Activated naive CD8-positive, alpha-beta T cell treated with anti-CD3 and anti-CD28 coated beads for 36 hours (primary cell): ENCODE measurements at regions not wholly inside any gene's neighbourhood (a gene's known extent, or its start where the extent isn't known, plus 50 kb on each side); places are given as distances from the start of the nearest gene placed in this dataset.

Experiments
- DNase-seq: peaks from one replicate; pipeline ENCODE4 v3.0.0; 2021
- H3K27ac Mint-ChIP-seq: one replicate; pipeline ENCODE4 v1.8.0; 2022; ENCODE audit warnings: mild to moderate bottlenecking, moderate library complexity, mixed read lengths
- H3K27me3 Mint-ChIP-seq: one replicate; pipeline ENCODE4 v1.8.0; 2022; ENCODE audit warnings: mild to moderate bottlenecking, mixed read lengths
- H3K36me3 Mint-ChIP-seq: one replicate; pipeline ENCODE4 v1.8.0; 2021; ENCODE audit warnings: mild to moderate bottlenecking, mixed read lengths
- H3K4me1 Mint-ChIP-seq: one replicate; pipeline ENCODE4 v1.8.0; 2021; ENCODE audit warnings: mixed read lengths
- H3K4me3 Mint-ChIP-seq: one replicate; pipeline ENCODE4 v1.8.0; 2022; ENCODE audit warnings: mild to moderate bottlenecking, moderate library complexity, mixed read lengths
- H3K9me3 Mint-ChIP-seq: one replicate; pipeline ENCODE4 v1.8.0; 2022; ENCODE audit warnings: mixed read lengths

DNA sequence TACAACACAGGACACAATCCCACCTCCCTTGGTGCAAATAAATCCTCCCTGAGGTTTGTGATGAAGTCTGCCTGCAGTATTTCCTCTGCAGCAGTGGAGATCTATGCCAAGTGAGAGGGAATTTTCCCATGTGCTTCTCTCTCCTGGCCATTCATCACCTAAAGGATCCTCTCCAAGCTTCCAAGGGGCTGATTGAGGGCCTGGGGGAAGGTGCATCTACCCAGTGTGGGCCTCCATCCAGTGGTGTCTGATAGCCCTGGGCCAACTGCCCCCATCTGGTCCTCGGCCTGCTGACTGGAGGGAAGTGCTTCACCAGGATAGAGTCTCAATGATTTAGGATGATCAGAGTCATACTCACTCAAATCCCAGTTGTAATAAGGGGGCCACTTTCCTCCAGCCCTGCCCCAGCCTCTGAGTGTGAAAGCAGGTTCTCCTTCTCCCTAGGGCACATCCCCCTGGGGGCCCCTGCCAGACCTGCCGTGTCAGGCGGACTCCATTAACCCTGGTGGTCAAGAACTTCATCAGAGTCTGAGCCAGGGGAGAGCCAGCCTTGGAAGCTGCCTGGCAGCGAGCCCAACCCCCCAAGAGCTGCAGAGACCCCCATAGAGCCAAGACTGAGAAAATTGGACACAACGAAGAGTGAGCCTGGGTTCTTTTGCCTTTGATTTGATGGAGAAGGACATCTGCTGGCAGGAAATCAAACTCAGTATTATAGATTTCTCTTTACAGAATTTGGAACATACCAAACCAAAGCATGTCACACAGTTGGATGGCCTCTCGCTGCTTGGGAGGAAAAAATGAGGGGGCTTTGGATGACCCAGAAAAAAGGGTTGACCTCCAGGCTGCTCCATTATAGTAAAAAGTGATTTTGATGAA is 509.6 kb downstream of the CMPK2 start:
- no peak for DNase-seq
- H3K9me3 Mint-ChIP-seq = no peaks in the 10 kb centered on the region
- H3K36me3 Mint-ChIP-seq = no peaks in the 10 kb centered on the region
- H3K4me1 Mint-ChIP-seq = no peaks in the 10 kb centered on the region
- H3K4me3 Mint-ChIP-seq = no peak overlapping the region
- no peak overlapping the region for H3K27ac Mint-ChIP-seq
- no peaks in the 10 kb centered on the region for H3K27me3 Mint-ChIP-seq

DNA sequence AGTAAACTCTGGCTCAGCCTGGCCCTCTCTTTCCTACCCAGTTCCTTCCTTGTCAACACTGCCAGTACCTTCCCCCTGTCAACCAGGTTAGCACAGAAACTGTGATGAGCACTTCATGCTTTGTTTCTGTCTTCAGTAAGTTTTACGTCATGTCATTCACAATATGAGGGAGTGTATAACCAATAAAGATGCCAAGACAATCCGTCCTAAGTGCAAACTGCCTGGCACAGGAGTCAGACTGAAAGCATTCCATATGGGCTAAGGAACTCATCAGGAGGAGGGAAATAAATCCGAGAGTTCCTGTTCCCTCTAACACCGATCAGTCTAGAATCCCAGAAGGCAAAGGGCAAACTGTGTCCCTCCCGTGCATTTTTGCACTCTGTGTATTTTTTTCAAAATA is 507.2 kb downstream of the CMPK2 start:
- no peaks in the 10 kb centered on the region for H3K4me1 Mint-ChIP-seq
- no peaks in the 10 kb centered on the region for H3K27me3 Mint-ChIP-seq
- H3K36me3 Mint-ChIP-seq = no peaks in the 10 kb centered on the region
- H3K4me3 Mint-ChIP-seq = no peak overlapping the region
- peaks cover 2% of the 10 kb centered on the region for H3K9me3 Mint-ChIP-seq
- H3K27ac Mint-ChIP-seq = no peak overlapping the region
- DNase-seq = no peak

DNA sequence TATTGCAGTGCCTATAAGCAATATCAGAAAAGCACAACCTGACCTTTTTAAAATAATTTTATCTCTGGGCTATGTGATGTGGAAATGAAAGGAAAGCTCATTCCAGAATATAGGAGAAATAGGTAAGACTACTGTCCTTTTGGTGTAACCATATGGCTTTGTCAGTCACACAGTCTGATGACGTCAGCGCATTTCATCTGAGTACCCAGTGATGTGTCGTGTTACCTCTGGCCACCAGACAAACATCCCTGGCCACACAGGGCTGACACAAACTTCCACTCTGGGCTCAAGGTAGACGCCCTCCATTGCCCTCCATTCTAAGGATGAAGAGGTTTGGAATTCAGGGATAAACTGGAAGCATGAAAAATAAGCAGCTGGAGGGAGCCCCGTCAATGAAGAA is 506.7 kb downstream of the CMPK2 start:
- no peak for DNase-seq
- Mint-ChIP-seq H3K9me3 (peaks cover 2% of the 10 kb centered on the region), H3K36me3 (no peaks in the 10 kb centered on the region), H3K27me3 (no peaks in the 10 kb centered on the region), H3K4me1 (no peaks in the 10 kb centered on the region), H3K27ac (no peak overlapping the region), H3K4me3 (no peak overlapping the region)

DNA sequence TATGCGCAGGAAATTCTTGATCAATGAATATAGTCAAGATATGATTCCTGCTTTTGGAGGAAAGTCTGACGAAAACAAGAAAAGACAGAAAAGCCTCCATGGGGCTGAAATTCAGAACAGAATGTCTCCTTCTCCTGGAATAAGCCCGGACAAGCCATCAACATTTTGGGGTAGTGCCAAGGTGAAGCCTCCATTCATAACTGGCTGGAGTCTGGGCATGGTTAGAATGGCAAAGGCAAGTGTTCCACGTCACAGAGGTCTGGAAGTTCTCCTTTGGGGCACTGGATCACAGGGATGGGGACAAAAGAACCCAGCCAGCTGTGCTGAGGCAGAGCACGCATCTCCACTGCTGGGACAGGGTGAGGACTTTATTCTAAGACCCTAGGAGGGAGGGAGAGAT is 505.7 kb downstream of the CMPK2 start:
- Mint-ChIP-seq H3K36me3 (no peaks in the 10 kb centered on the region), H3K9me3 (peaks cover 2% of the 10 kb centered on the region), H3K27ac (no peak overlapping the region), H3K4me1 (no peaks in the 10 kb centered on the region), H3K4me3 (no peak overlapping the region), H3K27me3 (no peaks in the 10 kb centered on the region)
- no peak for DNase-seq

DNA sequence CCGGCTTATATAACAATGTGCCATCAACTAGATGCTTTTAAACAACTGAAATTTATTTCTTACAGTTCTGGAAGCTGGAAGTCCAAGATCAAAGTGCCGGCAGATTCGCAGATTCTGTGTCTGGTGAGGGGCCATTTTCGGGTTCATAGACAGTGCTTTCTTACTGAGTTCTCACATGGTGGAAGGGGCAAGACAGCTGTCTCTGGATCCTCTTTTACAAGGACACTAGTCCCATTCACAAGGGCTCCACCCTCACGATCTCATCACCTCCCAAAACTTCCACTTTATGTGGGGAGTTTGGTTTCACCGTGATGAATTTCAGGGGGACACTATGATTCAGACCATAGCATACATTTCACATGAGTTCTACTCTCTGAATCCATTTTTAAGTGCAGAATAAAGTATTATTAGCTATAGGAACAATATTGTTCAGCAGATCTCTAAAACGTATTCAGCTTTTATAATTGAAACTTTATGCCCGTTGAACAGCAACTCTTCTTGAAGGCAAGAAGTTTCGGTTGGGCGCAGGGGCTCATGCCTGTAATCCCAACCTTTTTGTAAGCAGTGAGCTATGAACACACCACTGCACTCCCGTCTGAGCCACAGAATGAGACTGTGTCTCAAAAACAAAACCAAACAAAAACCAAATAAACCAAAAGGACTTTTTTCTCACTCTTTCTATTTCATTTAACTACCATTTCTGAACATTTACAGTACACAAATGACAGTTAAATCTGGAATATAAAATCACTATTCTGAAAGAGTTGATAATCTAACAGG is 502.8 kb downstream of the CMPK2 start:
- Mint-ChIP-seq H3K27me3 (peaks cover 3% of the 10 kb centered on the region), H3K36me3 (no peaks in the 10 kb centered on the region), H3K9me3 (peaks cover 2% of the 10 kb centered on the region), H3K27ac (no peak overlapping the region), H3K4me3 (no peak overlapping the region), H3K4me1 (no peaks in the 10 kb centered on the region)
- no peak for DNase-seq

DNA sequence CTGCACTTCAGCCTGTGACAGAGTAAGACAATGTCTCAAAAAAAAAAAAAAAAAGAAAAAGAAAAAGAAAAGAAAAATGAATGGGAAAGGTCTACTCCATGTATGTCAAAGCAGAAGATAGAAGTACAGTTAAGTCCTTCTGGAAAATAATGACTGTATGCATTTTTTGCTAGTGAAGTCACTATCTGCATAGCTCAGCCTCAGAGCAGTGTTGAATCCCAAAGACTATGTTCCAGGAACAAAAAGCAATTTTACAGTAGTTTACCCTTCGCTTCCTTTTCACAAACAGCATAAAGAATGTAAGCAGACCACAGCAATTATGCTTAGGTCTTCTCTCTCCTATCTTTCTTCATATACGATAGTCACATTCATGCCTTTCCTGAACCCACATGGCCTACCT is 497.4 kb downstream of the CMPK2 start:
- Mint-ChIP-seq H3K4me3 (no peak overlapping the region), H3K27ac (no peak overlapping the region), H3K27me3 (peaks cover 3% of the 10 kb centered on the region), H3K9me3 (no peaks in the 10 kb centered on the region), H3K36me3 (no peaks in the 10 kb centered on the region), H3K4me1 (no peaks in the 10 kb centered on the region)
- DNase-seq = no peak

DNA sequence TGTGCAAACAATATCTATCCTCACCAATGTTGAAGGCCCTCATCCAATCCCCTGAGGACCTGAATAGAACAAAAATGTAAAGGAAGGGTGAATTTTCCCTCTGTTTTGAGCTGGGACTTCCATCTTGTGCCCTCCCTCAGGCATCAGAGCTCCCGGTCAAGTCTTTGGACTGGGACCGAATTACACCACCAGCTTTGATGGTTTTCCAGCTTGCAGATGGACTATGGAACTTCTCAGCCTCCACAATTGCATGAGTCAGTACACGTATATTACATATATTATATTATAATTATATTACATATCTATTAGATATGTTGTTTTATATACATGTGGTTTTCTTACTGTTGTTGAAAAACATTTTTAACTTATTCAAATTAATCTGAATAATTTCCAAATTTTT is 496.4 kb downstream of the CMPK2 start:
- Mint-ChIP-seq H3K4me3 (no peak overlapping the region), H3K27me3 (peaks cover 3% of the 10 kb centered on the region), H3K27ac (no peak overlapping the region), H3K36me3 (no peaks in the 10 kb centered on the region), H3K9me3 (no peaks in the 10 kb centered on the region), H3K4me1 (no peaks in the 10 kb centered on the region)
- no peak for DNase-seq

DNA sequence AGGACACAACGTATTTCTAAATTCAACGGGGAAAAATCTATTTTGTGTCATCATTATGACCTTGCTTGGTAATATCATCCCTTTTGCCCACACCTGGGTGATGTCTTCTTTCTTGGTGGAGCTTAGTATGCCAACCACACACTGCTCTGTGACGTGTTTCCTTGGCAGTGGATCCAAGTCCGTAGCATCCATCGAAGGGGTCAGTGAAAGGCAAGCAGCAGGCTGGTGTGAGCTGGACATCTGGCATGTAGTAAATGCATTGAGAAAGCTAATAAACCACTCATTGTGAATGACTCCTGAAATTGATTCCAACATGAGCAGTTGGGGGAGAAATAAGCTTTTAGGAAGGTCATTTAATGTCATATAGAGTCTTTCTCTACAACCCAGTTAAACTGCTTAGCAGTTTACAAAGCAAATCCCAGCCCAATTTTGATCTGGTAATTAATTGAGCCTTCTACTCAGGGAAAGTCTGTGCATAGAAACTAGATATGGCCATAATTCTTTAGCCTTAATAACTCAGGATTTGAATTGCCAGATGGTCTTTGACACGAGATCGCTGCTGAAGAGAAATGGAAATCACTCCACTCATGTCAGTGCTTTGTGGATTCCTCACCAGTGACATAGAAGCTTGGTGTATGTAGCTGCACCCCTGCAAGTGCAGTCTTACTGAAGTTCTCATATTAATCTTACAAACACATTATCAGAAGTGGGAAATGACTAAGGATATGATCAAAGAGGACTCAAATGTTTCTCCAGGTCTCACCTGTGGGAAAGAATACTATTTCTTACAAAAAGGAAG is 494.8 kb downstream of the CMPK2 start:
- H3K4me3 Mint-ChIP-seq = no peak overlapping the region
- no peaks in the 10 kb centered on the region for H3K36me3 Mint-ChIP-seq
- peaks cover 3% of the 10 kb centered on the region for H3K27me3 Mint-ChIP-seq
- H3K9me3 Mint-ChIP-seq = no peaks in the 10 kb centered on the region
- no peak overlapping the region for H3K27ac Mint-ChIP-seq
- no peak for DNase-seq
- no peaks in the 10 kb centered on the region for H3K4me1 Mint-ChIP-seq

DNA sequence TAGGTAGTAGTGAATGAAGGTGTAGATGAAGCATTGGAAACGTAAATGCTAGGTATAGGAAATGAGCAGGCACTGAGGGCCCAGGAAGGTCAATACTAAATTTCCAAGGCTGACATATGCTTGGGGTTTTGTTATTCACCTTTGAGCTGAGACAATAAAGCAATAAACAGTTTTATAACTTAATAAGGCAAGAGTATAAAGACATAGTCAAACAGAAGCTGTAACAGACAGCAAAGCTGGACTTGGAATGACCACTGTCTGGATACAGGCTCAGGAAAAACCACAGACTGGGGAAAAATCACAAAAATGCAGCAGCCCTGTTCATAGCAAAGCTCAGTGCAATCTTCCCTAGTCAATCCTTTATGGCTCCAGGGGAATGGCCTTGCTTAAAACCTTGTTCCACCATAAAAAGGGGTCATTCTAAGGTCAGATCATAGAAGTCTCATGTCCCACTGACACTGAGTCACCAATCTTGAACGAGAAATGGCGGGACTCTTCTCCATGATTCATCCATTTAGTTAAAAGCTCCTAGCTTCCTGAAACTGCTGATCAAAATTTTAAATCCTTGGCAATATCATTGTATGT is 493.3 kb downstream of the CMPK2 start:
- H3K27me3 Mint-ChIP-seq = peaks cover 3% of the 10 kb centered on the region
- H3K36me3 Mint-ChIP-seq = no peaks in the 10 kb centered on the region
- DNase-seq = no peak
- H3K4me3 Mint-ChIP-seq = no peak overlapping the region
- no peaks in the 10 kb centered on the region for H3K4me1 Mint-ChIP-seq
- no peaks in the 10 kb centered on the region for H3K9me3 Mint-ChIP-seq
- H3K27ac Mint-ChIP-seq = no peak overlapping the region

DNA sequence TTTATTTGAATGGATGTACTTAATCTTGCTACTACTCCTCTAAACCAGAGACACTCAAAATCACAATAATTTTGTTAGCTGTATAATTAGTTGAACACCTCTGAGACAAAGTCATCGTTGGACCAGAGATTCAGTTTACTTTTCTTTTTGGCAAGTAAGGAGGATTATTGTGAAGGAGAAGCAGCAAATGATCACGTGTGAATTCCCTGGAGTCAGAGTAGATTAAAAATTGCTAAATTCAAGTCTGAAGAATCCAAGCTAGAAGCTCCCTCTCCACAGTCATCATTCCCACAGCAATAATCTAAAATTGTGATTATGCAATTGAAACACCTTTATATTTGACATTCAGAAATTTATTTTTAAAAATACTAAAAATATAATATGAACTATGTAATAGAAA is 484.4 kb downstream of the CMPK2 start:
- no peak overlapping the region for H3K4me3 Mint-ChIP-seq
- no peaks in the 10 kb centered on the region for H3K27me3 Mint-ChIP-seq
- H3K27ac Mint-ChIP-seq = no peak overlapping the region
- H3K36me3 Mint-ChIP-seq = no peaks in the 10 kb centered on the region
- peaks cover 8% of the 10 kb centered on the region for H3K9me3 Mint-ChIP-seq
- DNase-seq = no peak
- no peaks in the 10 kb centered on the region for H3K4me1 Mint-ChIP-seq

DNA sequence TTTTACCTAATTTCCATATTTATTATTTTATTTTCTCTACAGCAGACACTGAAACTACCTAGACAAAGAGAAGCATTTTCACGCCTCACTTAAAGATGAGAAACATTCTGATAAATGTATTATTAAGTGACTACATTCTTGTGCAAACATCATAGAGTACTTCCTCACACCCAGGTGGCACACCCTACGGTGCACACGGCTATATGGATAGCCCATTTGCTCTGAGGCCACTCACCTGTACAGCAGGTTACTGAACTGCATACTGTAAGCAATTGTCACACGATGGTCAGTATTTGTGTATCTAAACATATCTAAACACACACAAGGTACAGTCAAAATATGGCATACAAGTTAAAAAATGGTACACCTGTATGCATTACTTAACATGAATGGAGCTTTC is 481.4 kb downstream of the CMPK2 start:
- Mint-ChIP-seq H3K4me3 (no peak overlapping the region), H3K9me3 (no peaks in the 10 kb centered on the region), H3K27me3 (no peaks in the 10 kb centered on the region), H3K4me1 (no peaks in the 10 kb centered on the region), H3K36me3 (no peaks in the 10 kb centered on the region), H3K27ac (no peak overlapping the region)
- no peak for DNase-seq

DNA sequence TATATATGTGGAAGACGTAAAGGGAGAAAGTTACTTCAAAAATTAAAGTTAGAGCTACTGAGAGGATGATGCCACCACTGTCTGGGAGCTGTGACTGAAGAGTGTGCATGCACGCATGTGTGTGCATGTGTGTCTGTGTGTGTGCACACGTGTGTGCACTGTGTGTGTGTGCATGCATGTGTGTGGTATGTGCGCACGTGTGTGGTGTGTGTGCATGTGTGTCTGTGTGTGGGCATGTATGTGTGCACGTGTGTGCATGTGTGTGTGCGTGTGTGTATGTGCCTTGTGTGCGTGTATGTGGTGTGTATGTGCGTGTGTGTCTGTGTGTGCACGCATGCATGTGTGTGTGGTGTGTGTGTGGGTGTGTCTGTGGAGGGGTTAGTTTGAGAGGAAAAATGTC is 473.4 kb downstream of the CMPK2 start:
- H3K27ac Mint-ChIP-seq = no peak overlapping the region
- DNase-seq = no peak
- H3K9me3 Mint-ChIP-seq = no peaks in the 10 kb centered on the region
- H3K4me1 Mint-ChIP-seq = no peaks in the 10 kb centered on the region
- no peak overlapping the region for H3K4me3 Mint-ChIP-seq
- no peaks in the 10 kb centered on the region for H3K36me3 Mint-ChIP-seq
- H3K27me3 Mint-ChIP-seq = no peaks in the 10 kb centered on the region

DNA sequence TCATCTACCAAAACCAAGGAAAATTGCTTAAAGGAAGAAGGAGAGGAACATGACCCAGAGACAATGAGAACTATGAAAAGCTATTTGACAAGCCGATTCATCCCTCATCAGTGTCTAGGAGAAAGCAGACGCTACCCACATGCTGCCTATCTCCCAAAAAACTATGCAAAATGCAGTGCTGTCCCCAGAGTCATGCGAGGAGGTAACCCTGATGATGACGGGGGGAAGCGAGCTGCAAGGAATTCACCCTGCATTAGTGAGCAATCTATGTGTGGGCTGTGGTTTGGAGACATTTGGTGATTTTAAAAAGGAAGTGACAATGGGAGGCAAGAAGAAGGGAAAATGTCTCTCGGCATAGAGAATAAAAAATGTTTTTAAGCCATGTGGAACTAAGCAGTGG is 472.7 kb downstream of the CMPK2 start:
- Mint-ChIP-seq H3K4me1 (no peaks in the 10 kb centered on the region), H3K27ac (no peak overlapping the region), H3K36me3 (no peaks in the 10 kb centered on the region), H3K27me3 (no peaks in the 10 kb centered on the region), H3K4me3 (no peak overlapping the region), H3K9me3 (no peaks in the 10 kb centered on the region)
- DNase-seq = no peak

DNA sequence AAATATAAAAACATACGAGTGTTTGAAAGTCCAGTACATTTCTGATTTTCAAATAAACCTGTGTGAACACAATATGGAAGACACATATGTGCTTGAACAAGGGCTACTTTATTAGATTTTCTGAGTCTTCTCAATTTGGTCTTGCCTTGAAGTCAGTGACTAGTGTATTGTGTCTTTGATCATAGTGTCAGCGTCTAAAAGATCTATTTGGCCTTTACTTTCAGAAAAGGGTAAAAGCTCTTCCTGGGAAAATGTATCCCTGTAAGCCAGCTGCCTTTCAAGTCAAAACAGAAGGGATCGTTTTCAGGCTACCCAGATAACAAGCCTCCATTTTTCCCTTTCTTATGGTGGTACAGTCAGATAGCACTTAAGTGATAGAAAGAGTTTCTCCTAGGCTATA is 471.9 kb downstream of the CMPK2 start:
- Mint-ChIP-seq H3K27me3 (no peaks in the 10 kb centered on the region), H3K4me3 (no peak overlapping the region), H3K4me1 (no peaks in the 10 kb centered on the region), H3K9me3 (no peaks in the 10 kb centered on the region), H3K27ac (no peak overlapping the region), H3K36me3 (no peaks in the 10 kb centered on the region)
- no peak for DNase-seq

DNA sequence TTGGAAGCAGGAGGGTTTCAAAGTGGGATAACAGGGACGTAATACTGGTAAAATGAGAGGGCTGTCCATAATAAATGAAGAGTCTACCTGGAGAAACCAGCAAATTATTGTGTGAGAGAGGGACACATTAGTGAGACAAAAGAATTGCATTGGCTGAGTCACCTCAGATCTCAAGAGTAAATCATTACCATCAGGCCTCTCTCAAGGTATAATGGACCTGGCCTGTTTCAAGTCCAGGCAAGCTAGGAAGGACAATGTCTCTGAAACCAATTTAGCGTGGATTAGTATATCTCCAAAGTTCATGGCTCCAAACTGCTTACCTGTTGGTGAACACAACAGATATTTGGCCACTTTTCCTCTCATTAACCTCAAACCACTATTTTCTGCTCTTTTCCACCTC is 471.4 kb downstream of the CMPK2 start:
- no peak for DNase-seq
- Mint-ChIP-seq H3K4me1 (no peaks in the 10 kb centered on the region), H3K27ac (no peak overlapping the region), H3K36me3 (no peaks in the 10 kb centered on the region), H3K9me3 (no peaks in the 10 kb centered on the region), H3K4me3 (no peak overlapping the region), H3K27me3 (no peaks in the 10 kb centered on the region)
